Nephron (organoid): ENCODE measurements at regions not wholly inside any gene's neighbourhood (a gene's known extent, or its start where the extent isn't known, plus 50 kb on each side); places are given as distances from the start of the nearest gene placed in this dataset.

Experiments
- H3K27ac Mint-ChIP-seq, 3 experiments: 2 replicates each; pipeline ENCODE4 v1.8.0; 2020; ENCODE audit warnings: mixed read lengths in 3 of 3, mild to moderate bottlenecking in 2 of 3, moderate library complexity in 1 of 3
- H3K27me3 Mint-ChIP-seq: 2 replicates; pipeline ENCODE4 v1.8.0; 2021; ENCODE audit warnings: low read depth, mild to moderate bottlenecking, moderate library complexity, mixed read lengths
- H3K36me3 Mint-ChIP-seq: 2 replicates; pipeline ENCODE4 v1.8.0; 2020; ENCODE audit warnings: low read depth, mixed read lengths
- H3K4me1 Mint-ChIP-seq: 2 replicates; pipeline ENCODE4 v1.8.0; 2020; ENCODE audit warnings: mixed read lengths
- H3K4me3 Mint-ChIP-seq, 3 experiments: 2 replicates each; pipeline ENCODE4 v1.8.0; 2020; ENCODE audit warnings: mild to moderate bottlenecking in 3 of 3, mixed read lengths in 3 of 3, moderate library complexity in 2 of 3
- H3K9me3 Mint-ChIP-seq: 2 replicates; pipeline ENCODE4 v1.8.0; 2020; ENCODE audit warnings: mixed read lengths
- TF ChIP-seq, protein P1 (sequence below), 3 experiments: fragments of 200-600 bp; sonication (generic); IDR thresholded peaks; one replicate each; pipeline ENCODE4 v1.5.0; 2021; ENCODE audit warnings: antibody characterized with exemption in 3 of 3; ENCODE audit not compliant: unreplicated experiment in 3 of 3

GRCh38 chr10:88117869-88118632, 254.6 kb downstream of the PTEN start:
- no peaks in the 10 kb centered on the region for H3K9me3 Mint-ChIP-seq
- H3K27ac Mint-ChIP-seq: no peak overlapping the region
- no peaks in the 10 kb centered on the region for H3K4me1 Mint-ChIP-seq
- H3K27me3 Mint-ChIP-seq: peaks cover 8% of the 10 kb centered on the region
- no peaks in the 10 kb centered on the region for H3K36me3 Mint-ChIP-seq
- no peak overlapping the region for H3K4me3 Mint-ChIP-seq
- TF ChIP-seq, protein P1, sequence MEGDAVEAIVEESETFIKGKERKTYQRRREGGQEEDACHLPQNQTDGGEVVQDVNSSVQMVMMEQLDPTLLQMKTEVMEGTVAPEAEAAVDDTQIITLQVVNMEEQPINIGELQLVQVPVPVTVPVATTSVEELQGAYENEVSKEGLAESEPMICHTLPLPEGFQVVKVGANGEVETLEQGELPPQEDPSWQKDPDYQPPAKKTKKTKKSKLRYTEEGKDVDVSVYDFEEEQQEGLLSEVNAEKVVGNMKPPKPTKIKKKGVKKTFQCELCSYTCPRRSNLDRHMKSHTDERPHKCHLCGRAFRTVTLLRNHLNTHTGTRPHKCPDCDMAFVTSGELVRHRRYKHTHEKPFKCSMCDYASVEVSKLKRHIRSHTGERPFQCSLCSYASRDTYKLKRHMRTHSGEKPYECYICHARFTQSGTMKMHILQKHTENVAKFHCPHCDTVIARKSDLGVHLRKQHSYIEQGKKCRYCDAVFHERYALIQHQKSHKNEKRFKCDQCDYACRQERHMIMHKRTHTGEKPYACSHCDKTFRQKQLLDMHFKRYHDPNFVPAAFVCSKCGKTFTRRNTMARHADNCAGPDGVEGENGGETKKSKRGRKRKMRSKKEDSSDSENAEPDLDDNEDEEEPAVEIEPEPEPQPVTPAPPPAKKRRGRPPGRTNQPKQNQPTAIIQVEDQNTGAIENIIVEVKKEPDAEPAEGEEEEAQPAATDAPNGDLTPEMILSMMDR (IDR thresholded peaks at IDR 0.05; ENCODE audit: unreplicated experiment in 3 of 3): no peak

GRCh38 chr10:88118729-88119128, 255.3 kb downstream of the PTEN start:
- Mint-ChIP-seq H3K4me3 (no peak overlapping the region), H3K4me1 (no peaks in the 10 kb centered on the region), H3K27ac (no peak overlapping the region), H3K36me3 (no peaks in the 10 kb centered on the region), H3K9me3 (no peaks in the 10 kb centered on the region), H3K27me3 (peaks cover 8% of the 10 kb centered on the region)
- TF ChIP-seq, protein P1 (IDR thresholded peaks at IDR 0.05; ENCODE audit: unreplicated experiment in 3 of 3): no peak

DNA sequence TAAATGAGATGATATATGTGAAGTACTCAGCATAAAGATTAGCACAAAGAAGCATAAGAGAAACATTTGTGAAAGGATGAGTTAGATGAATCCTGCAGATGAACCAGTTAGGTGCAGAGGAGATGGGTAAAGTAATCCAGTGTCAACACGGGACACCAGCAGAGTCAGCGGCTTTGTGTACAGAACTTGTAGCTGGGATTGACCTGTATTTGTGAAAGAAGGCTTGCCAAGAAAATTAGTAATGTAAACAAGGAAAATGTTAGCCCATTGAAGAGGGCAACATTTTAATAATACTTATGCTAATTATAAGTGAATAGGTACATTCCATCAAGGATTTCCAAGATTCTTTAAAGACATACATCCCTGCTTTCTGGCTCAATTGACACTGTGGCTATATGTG, 255.7 kb downstream of the PTEN start:
- H3K36me3 Mint-ChIP-seq: no peaks in the 10 kb centered on the region
- TF ChIP-seq, protein P1 (IDR thresholded peaks at IDR 0.05; ENCODE audit: unreplicated experiment in 3 of 3): no peak
- no peak overlapping the region for H3K27ac Mint-ChIP-seq
- peaks cover 8% of the 10 kb centered on the region for H3K27me3 Mint-ChIP-seq
- H3K4me3 Mint-ChIP-seq: no peak overlapping the region
- no peaks in the 10 kb centered on the region for H3K4me1 Mint-ChIP-seq
- no peaks in the 10 kb centered on the region for H3K9me3 Mint-ChIP-seq

- no peaks in the 10 kb centered on the region for H3K9me3 Mint-ChIP-seq
- TF ChIP-seq, protein P1 (IDR thresholded peaks at IDR 0.05; ENCODE audit: unreplicated experiment in 3 of 3): no peak
- H3K4me3 Mint-ChIP-seq: no peak overlapping the region
- no peaks in the 10 kb centered on the region for H3K36me3 Mint-ChIP-seq
- H3K27me3 Mint-ChIP-seq: peaks cover 8% of the 10 kb centered on the region
- H3K4me1 Mint-ChIP-seq: no peaks in the 10 kb centered on the region
- H3K27ac Mint-ChIP-seq: no peak overlapping the region
Measured at GRCh38 chr10:88120075-88120474, 256.6 kb downstream of the PTEN start.

- no peak overlapping the region for H3K27ac Mint-ChIP-seq
Measured at GRCh38 chr10:88120599-88121333, 257.3 kb downstream of the PTEN start.

More at GRCh38 chr10:88120599-88121333, 257.3 kb downstream of the PTEN start:
- Mint-ChIP-seq H3K4me3 (no peak overlapping the region), H3K36me3 (no peaks in the 10 kb centered on the region), H3K9me3 (no peaks in the 10 kb centered on the region), H3K27me3 (peaks cover 8% of the 10 kb centered on the region), H3K4me1 (no peaks in the 10 kb centered on the region)
- TF ChIP-seq, protein P1 (IDR thresholded peaks at IDR 0.05; ENCODE audit: unreplicated experiment in 3 of 3): no peak
